Muscle of back (tissue), 3 donors: ENCODE measurements at regions not wholly inside any gene's neighbourhood (a gene's known extent, or its start where the extent isn't known, plus 50 kb on each side); places are given as distances from the start of the nearest gene placed in this dataset.

Experiments used
- DNase-seq, 3 donors: peaks; one replicate each; pipeline versions ENCODE4 v3.0.0 to v3.0.0-alpha.2; 2013

DNA sequence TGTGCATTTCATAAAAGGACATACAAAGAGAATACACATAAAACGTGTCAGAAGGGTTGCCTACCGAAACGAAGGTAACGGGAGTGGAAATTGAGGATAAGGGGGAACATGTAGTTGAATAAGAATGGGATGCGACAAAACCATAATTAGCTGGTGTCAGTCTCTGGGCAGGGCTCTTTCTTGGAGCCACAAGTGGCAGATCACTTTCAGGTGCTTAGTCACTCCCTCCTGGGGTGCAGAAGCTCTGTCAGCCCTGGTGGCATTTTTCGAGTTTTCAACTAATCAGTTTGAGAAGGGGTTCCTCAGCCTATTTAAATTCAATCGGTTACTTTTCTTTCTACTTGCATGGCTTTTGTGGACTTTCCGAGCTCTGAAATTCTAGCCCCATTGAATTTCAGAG is 133.9 kb upstream of the IGSF21 start:
- no peak for DNase-seq

DNA sequence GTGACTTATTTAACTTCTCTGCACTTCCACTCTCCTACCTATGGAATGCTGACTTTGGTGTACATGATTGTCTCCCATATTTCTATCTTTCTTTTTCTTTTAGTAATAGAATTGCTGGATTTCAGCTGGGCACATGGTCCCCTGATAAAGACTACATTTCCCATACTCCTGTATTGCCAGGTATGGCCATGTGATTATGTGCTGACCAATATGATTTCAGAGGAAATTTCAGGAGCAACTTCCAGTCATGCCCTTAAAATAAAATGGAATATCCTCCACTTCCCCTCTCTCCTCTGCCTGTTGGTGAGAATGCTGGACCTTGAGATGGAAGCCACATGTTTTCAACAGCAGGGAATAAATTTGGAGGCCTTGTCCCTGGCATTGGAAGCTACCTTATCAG is 130.7 kb upstream of the IGSF21 start:
- DNase-seq = no peak

DNA sequence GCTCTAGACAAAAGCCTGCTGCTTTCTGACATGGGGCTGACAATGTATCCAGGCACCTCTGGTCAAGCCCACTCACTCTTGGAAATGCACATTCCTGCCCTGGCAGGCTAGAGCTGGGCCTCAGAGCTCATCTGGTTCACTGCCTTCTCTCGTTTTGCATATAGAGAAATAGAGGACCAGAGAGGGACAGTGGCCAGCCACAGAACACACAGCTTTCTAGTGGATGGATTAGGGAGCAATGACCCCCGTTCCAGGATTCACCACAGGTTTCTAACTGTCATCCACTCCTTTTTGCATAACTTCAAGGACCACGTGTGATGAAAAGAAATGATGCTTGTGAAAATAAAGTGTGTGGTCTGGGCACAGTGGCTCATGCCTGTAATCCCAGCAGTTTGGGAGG is 129.6 kb upstream of the IGSF21 start:
- DNase-seq = no peak

DNA sequence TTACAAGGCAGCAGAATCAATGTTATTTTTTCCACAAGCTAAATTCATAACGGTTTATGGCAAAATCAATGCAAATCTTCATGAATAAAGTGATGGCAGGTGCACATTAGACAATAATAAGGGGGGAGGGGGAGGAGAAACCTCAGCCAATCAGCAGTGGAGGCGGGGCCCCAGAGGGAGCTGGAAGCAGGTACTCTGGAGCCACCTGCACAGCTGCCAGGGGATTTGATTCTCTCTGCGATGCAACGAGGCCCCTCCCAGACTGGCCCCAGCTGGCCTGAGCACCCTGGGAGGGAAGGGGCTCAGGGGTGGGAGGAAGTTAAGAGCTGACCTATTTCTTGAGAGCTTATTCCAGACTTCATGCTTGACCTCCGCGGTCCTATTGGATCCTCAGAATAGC is 127.8 kb upstream of the IGSF21 start:
- DNase-seq = no peak

DNA sequence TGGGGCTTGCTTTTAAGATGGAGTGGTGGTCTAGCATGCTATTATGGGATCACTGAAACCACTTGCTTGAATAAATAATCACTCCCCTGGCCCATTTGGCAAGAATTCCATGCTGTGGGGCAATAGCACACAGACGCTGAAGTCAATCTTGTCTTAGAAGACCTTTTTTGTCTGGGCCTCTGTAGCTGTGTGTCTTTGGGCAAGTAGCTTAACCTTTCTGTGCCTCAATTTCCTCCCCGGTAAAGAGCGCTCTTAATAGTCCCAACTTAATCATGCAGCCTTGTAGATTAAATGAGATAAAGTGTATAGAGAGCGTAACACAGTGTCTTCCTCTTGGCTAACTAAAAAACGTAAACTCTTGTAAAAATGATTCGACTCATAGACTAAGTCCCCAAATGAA is 125.4 kb upstream of the IGSF21 start:
- no peak for DNase-seq

DNA sequence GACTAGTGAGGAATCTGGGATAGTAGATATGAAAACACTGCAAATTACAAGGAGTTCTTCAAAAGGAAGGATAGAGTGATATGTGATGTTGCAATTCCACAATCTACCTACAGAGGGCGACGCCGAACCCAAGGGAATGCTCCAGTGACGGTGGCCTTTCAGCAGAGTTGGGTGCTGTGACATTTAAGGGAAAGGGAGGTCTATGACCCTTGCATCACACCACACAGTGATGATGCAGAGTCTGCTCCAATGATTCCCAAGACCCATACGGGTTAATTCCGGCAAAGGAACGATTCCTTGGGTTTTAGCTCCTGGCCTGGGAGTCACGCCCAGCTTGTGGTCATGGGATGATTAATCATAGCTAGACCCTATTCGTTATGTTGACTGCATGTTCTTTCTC is 123.0 kb upstream of the IGSF21 start:
- no peak for DNase-seq

DNA sequence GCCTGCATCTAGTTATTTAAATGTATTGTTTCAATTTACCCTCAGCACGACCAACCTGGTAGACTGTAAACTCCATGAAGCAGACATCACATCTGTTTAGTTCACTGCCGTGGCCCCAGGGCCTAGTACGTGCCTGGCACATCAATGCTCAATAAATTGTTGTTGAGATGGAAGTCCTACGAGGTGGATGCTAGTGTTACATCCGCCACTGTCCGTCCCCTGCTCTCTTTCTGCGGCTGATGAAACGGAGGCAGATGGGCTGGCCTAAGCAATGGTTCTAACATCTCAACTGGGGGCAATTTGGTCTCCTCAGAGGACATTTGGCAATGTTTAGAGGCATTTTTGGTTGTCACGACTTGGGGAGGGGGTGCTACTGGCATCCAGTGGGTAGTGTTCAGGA is 121.4 kb upstream of the IGSF21 start:
- no peak for DNase-seq

DNA sequence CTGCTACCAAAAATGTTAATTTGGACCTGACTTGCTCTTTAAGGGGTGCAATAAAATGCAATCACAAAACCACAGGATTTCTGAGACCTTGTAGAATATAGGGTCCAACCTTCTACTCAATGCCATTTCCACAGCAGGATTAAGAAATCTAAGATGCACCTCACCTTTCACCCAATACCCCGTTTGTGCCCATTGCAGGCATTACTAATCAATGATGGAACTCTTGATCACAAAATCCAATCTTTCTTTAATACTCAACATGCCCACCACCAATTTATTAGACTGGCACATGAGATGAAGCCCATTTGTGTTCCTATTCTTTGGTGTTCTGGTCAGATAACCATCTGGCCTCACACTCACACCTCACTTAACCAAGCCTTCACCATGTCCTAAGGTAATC is 117.2 kb upstream of the IGSF21 start:
- DNase-seq = no peak

DNA sequence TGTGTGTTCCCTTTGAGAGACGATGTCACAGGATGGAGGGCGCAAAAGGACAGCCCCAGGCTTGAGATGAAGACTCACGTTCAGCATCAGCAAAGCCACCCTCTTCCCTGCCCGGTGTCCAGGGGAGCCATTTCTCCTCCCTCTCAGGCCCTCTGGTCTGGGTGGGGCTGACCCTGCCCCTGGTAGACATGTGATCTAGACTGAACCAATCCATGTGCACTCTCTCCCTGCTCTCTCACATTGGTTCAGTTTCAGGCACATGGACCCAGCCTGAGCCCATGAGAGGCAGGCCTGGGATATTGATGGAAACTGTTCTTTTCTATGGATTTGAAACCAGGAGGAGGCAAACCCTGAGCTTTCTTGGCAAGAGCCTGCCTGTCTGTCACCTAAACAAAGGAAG is 115.6 kb upstream of the IGSF21 start:
- no peak for DNase-seq

DNA sequence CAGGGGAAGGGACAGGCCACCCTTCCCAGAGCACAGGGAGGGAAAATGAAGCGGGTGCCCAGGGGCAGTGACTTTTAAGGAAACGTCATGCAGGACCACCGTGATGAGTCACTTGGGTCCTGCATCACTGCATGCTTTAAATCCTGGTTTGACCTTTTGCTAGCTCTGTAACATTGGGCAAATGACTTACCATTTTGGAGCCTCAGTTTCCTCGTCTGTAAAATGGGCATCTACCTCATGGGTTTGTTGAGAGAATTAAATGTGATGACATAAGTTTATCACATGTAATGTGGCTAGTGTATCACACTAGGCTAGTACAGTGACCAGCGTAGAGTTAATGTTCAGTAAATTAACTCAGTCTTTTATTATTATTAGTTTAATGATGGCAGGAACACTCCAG is 114.8 kb upstream of the IGSF21 start:
- no peak for DNase-seq

DNA sequence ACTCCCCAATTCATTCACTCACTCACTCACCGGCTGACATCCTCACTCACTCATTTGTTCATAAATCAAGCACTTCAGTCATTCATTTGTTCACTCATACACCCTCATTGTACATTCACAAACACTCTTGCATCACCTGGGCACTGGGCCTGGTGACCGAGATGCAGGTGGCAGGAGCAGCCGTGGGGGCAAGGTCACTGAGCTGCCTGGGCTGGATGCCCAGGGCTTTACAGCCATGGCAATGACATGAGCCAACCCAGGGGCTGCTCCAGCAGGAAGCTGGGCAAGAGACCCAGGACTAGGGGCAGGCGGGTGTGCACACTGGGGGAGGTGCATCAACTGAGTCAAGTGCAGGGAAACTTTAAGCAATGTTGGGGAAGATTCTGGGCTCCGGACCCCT is 113.6 kb upstream of the IGSF21 start:
- DNase-seq = no peak

DNA sequence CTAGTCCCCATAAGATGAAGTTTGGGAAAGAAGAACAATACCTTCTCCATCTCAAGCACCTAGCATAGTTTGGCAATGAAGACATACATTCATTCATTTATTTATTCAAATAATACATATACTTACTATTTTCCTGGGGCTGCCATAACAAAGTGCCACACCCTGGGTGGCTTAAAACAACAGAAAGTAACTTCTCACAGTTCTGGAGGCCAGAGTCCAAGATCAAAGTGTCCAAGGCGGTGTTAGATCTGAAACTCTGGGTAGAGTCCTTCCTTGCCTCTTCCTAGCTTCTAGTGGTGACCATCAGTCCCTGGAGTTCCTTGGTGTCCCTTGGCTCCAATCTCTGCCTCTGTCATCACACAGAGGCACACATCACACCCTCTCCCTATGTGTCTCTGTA is 112.1 kb upstream of the IGSF21 start:
- no peak for DNase-seq

DNA sequence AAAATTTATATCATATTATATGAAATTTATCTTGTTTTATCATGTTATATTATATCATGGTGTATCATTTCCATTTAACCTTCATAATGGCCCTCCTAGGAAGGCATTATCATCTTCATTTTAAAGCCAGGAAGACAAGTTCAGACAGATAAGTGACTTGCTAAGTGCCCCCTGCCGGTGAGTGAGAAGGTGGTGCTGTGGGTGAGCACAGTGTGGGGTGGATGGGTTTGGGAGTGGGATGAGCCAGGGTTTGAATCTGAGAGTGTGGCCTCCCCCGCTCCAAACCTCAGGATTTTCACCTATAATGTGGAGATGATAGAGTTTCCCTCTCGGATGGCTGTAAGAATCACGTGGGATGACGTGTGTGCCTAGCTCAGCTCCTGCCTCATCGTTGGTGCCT is 108.7 kb upstream of the IGSF21 start:
- no peak for DNase-seq

DNA sequence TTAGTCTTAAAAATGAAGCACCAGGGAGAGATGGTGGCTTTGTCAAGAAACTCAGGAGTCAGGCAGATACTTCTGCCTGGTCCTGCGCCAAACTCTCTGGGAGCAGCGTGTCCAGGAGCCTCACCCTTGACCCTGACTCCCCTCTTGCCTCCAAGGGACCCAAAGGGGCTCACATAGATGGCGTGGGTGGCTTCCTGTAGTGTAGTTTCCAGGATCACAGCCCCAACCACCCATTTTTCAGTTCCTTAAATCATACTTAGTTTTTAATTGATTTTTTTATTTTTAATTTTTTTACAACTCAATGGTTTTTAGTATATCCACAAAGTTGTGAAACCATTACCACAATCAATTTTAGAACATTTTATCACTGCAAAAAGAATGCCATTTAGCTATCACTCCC is 107.7 kb upstream of the IGSF21 start:
- no peak for DNase-seq

DNA sequence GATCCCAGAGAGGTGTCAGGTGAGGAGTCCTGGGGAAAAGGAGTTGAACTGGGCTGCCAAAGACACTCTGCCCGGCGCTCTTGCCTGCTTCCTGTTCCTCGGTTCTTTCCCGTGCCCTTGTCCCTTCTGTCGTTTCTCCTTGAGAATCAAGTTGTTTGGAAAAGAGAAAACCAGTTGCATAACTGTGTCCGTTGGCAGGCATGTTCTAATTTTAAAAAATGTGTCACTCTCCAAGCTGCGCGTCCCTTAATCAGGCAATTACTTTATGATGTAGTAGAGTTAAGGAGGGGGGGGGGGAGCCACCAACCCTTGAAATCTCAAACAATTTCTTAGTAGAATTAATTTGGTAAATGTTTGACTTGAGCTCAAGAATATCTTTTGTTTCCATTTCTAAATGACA is 105.9 kb upstream of the IGSF21 start:
- DNase-seq = no peak

DNA sequence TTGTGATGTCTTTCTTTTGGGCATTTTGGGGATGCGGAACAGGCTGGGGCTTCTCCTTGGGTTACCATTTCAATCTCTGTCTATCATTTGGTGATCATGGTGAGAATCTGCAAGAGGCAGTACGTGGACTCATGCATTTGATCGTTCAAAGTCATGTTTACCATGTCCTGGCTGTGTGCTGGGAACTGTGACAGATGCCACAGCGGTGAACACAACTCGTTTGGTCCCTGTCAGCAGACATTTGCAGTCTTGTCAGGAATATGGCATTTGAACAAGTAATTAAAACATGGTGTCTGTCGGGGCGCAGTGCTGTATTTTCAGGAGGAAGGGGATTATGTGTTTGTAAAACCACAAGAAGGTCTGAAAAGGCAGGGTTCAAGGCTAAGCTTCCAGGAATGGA is 103.3 kb upstream of the IGSF21 start:
- DNase-seq = no peak

DNA sequence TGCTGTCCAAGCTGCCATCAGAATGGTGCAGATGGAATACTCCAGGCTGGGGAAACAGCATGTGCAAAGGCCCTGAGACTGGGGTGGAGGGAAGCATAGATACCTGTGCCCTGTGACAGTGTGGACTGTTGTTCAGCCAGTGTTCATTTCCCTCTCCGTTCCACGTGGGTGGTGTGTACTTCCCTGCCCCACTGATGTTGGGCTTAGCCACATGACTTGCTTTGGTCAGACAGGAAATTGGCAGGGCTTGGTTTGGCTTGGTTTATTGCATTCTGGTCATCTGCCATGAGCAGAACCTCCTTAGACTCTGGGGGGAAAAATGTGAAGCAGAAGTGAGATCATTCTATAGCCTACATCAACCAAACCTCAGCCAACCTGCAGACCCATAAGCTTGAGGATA is 102.4 kb upstream of the IGSF21 start:
- no peak for DNase-seq

DNA sequence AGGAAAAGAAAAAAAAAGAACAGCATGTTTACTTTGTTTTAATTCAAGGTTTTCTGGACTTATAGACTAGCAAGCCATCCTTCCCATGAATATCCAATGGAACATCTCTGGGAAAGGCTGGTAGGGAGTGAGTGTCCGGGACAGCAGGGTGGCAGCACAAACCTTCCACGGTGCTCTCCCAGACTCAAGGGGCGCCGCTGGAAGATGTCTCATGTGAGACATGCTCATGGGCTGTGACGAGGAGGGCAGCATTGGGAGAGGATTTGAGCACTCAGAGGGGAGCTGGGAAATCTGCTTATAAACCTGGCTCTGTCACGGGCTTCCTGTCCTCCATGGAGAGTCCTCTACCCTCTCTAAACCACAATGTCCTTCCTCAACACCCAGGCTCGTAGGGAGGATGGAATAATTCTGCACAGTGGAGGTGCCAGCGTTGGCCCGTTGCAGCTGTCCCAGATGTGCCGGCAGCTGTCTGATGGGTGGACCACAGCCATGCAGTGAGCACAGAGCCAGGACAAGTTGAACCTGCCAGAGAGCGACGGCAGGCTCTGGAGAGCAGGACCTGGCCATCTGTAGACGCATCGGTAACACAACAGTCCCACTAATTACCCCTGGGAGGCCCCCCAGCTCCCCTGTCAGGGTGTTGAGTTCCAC is 100.1 kb upstream of the IGSF21 start:
- peak; percentile 21 to 53 (median 29) for DNase-seq

DNA sequence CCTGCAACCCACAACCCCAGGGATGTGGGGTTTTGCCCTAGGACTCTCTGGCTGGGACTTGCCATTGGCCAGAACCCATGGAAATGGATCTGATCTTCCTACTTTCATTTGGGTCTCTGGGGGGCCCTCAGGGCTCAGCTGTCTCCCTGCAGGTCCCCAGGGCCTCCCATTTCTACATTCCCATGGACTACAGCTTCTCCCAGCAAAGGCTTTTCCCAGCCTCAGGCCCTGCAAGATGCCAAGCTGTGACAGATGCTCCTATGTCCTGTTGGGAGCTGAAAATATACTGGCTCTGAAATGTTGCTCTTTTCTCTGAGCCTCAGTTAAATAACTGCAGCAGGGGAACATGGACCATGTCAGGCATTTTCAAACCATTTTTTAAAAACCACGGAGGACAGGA is 99.5 kb upstream of the IGSF21 start:
- peak in 2 of 3 donors; percentile 7 to 34 for DNase-seq

DNA sequence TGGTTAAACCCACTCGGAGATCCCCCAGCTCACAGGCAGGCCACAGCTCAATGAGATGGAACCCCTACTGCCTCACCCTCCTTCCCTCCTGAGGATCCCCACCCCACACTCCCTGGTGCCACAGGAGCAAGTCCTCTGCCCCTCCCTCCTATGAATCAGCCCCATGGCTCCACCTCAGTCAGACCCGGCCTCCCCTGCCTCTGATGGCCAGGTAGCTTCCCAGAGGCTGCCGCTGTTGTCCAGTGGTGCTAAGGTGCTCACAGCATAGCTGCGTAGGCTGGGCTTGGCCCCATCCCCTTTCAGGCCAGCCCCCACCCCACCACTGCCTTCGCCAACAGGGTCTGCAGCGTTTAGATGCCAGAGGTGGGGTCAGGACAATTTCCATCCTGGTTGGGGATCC is 98.5 kb upstream of the IGSF21 start:
- no peak for DNase-seq

DNA sequence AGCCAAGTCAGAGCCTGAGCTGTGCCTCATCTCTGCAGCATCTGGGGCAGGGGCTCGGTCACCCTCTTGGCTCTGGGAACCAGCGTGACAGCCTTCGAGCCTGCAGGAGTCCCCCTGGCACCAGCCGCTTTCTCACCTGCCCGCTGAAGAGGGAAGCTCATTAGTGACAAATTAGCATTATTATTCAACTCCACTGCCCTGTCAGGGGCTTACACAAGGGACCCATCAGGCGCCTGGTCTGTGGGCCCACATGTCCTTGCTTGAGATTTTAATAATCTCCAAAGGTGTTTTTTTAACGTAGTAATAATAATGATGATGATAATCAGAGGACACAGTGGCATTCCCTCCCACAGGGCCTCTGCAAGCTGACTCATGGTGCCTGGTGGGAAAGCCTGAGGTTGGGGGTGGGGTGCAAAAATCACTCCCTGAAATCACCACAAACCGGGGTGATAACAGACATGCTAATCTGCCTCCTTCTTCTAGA is 98.1 kb upstream of the IGSF21 start:
- no peak for DNase-seq

DNA sequence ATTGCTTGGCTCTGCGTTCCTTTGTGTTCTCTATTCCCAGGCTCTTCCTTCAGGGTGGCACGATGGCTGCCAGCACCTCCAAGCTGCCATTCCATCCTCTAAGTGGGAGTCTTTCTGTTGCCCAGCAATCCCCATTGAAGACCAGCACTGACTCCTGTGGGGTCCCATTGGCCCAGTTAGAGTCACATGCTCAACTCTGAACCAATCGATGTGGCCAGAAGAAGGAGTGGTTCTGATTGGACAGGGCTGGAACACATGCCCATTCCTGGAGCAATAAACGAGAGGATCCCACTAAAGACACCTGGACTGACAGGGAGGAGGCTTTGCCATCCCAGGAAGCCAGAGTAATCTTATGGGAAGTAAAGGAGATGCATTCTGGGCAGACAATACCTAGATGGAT is 97.2 kb upstream of the IGSF21 start:
- no peak for DNase-seq

DNA sequence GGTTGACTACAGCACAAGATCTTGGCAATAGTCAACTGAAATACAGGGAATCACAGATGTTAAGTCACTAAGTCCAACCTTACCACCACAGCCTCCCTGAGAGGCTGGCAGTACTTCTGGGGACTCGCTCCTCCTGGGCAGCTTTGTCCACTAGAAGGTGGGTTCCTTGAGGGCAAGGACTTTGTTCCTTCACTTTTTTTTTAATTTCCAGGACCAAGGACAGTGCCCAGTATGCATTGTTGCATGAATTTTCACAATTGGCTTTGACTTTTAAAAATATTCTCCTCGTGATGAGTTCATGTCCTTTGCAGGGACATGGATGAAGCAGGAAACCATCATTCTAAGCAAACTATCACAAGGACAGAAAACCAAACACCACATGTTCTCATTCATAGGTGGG is 96.7 kb upstream of the IGSF21 start:
- DNase-seq = peak in 1 of 3 donors; percentile 36

DNA sequence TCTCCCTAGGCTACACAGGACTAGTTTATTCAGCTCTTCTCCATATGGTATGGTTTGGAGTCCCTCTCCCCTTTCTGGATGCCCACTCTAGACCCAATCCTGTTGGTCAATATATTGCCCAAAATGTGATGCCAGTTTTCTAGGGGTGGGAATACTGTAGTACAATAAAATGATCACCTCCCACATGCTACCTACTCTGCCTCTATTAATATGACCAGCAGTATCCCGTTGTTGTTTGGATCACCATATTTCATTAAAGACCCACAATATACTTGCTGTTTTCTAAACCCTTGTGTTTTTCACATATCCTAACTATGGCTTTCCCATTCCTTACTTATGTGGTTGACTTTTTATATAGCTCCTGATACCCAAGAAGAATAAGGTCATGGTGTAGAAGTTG is 95.9 kb upstream of the IGSF21 start:
- no peak for DNase-seq

DNA sequence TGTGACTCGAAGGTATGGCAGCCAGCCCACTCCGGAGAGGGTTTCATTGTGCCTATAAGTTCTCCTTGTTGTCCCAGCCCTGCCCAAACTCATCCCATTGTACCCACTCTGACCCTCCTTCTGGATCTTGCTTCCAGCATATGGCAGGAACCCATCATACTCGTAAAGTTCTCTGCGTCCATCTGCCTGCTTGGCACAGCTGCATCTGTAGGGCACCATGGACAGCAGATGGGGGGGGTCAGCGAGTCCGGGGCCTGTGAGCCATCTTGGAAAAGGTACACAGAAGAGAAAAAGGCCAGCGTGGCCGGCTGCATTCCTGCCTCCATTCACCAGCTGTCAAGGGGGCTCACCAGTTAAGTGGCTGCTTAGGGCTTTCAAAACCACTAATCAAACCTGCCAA is 94.9 kb upstream of the IGSF21 start:
- DNase-seq = no peak
